ENCODE measurements at regions not wholly inside any gene's neighbourhood (a gene's known extent, or its start where the extent isn't known, plus 50 kb on each side); places are given as distances from the start of the nearest gene placed in this dataset.

DNA sequence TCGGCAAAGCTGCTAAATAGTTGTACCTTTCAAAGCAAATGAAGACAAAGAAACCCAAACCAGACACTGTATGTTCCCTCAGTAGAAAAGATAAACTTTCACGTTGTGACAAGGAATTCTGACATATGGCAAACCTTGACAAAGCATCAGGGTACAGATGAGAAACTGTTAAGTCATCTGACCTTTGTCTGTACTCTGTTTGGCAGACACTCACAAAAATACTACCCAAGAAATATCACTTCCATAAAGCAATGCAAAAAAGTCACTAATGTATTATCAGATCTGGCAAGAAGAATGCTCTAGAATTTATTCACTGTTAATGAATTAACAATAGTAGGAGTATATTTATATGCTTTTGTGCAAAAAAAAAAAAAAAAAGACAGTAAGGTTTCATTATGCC is 843.7 kb downstream of the DIAPH3 start:
- TF ChIP-seq STAG1 (CRISPR knock-in tag; IDR thresholded peaks at IDR 0.05) (no peak), MAZ (IDR thresholded peaks at IDR 0.05; ENCODE audit: borderline replicate concordance, low read depth, low read length) (no peak), MAZ (CRISPR knock-in tag; IDR thresholded peaks at IDR 0.05; ENCODE audit: low read depth) (no peak), HDAC2 (CRISPR knock-in tag; IDR thresholded peaks at IDR 0.05) (no peak), TARDBP (CRISPR knock-in tag; IDR thresholded peaks at IDR 0.05) (no peak)
- TF ChIP-seq, protein P1, sequence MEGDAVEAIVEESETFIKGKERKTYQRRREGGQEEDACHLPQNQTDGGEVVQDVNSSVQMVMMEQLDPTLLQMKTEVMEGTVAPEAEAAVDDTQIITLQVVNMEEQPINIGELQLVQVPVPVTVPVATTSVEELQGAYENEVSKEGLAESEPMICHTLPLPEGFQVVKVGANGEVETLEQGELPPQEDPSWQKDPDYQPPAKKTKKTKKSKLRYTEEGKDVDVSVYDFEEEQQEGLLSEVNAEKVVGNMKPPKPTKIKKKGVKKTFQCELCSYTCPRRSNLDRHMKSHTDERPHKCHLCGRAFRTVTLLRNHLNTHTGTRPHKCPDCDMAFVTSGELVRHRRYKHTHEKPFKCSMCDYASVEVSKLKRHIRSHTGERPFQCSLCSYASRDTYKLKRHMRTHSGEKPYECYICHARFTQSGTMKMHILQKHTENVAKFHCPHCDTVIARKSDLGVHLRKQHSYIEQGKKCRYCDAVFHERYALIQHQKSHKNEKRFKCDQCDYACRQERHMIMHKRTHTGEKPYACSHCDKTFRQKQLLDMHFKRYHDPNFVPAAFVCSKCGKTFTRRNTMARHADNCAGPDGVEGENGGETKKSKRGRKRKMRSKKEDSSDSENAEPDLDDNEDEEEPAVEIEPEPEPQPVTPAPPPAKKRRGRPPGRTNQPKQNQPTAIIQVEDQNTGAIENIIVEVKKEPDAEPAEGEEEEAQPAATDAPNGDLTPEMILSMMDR (CRISPR knock-in tag; IDR thresholded peaks at IDR 0.05), result no peak
- TF ChIP-seq, protein P2, sequence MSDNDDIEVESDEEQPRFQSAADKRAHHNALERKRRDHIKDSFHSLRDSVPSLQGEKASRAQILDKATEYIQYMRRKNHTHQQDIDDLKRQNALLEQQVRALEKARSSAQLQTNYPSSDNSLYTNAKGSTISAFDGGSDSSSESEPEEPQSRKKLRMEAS (IDR thresholded peaks at IDR 0.05), result no peak
- TF ChIP-seq, protein P3, sequence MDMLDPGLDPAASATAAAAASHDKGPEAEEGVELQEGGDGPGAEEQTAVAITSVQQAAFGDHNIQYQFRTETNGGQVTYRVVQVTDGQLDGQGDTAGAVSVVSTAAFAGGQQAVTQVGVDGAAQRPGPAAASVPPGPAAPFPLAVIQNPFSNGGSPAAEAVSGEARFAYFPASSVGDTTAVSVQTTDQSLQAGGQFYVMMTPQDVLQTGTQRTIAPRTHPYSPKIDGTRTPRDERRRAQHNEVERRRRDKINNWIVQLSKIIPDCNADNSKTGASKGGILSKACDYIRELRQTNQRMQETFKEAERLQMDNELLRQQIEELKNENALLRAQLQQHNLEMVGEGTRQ (IDR thresholded peaks at IDR 0.05; ENCODE audit: low read depth, low read length), result no peak
- TF ChIP-seq, protein P3 (CRISPR knock-in tag; IDR thresholded peaks at IDR 0.05; ENCODE audit: borderline replicate concordance), result no peak
- TF ChIP-seq, protein P4, sequence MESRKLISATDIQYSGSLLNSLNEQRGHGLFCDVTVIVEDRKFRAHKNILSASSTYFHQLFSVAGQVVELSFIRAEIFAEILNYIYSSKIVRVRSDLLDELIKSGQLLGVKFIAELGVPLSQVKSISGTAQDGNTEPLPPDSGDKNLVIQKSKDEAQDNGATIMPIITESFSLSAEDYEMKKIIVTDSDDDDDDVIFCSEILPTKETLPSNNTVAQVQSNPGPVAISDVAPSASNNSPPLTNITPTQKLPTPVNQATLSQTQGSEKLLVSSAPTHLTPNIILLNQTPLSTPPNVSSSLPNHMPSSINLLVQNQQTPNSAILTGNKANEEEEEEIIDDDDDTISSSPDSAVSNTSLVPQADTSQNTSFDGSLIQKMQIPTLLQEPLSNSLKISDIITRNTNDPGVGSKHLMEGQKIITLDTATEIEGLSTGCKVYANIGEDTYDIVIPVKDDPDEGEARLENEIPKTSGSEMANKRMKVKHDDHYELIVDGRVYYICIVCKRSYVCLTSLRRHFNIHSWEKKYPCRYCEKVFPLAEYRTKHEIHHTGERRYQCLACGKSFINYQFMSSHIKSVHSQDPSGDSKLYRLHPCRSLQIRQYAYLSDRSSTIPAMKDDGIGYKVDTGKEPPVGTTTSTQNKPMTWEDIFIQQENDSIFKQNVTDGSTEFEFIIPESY (CRISPR knock-in tag; IDR thresholded peaks at IDR 0.05), result no peak

Measured in HepG2 (cell line).